C4-2B (cell line): ENCODE measurements at regions not wholly inside any gene's neighbourhood (a gene's known extent, or its start where the extent isn't known, plus 50 kb on each side); places are given as distances from the start of the nearest gene placed in this dataset.

ENCODE experiments used
- H3K27ac ChIP-seq: fragments of 450-650 bp; 2 replicates; pipeline ENCODE4 v1.5.1; 2017
- CTCF ChIP-seq: fragments of 450-650 bp; conservative IDR thresholded peaks from 2 replicates; pipeline ENCODE4 v1.5.1; 2017; ENCODE audit warnings: mild to moderate bottlenecking
- ZFX ChIP-seq: fragments of 450-650 bp; IDR thresholded peaks from 2 replicates; pipeline ENCODE4 v1.6.1; 2017

- TF ChIP-seq CTCF (no peak), ZFX (no peak)
- H3K27ac ChIP-seq = no peak overlapping the region
Measured at GRCh38 chr14:80354860-80355581, 143.7 kb upstream of the DIO2 start.

- TF ChIP-seq ZFX (no peak), CTCF (no peak)
- no peak overlapping the region for H3K27ac ChIP-seq
Measured at GRCh38 chr14:80352471-80352870, 141.2 kb upstream of the DIO2 start.

DNA sequence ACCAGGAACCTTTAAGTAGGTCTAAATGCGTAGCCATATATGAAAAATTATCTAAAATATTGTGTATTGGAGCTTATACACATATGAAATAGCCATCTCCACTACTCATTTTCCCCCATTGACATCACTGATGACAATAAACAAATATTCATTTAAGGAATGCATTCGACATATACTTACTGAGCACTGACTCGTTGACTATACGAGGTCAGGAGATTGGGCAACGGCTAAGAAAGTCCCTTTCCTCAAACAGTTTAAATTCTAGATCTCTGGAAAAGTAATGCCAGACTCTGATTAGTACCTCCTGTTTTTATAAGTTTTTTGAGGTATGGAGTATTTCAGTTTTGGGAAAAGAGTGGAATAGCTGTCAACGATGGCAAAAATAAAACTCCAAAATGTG, 139.4 kb upstream of the DIO2 start:
- TF ChIP-seq CTCF (no peak), ZFX (no peak)

GRCh38 chr14:80346395-80346794, 135.1 kb upstream of the DIO2 start:
- no peak for TF ChIP-seq CTCF
- no peak for TF ChIP-seq ZFX

More for the DNA sequence above, 139.4 kb upstream of the DIO2 start:
- H3K27ac ChIP-seq = no peak overlapping the region

GRCh38 chr14:80344208-80344607, 132.9 kb upstream of the DIO2 start:
- TF ChIP-seq ZFX = no peak
- no peak for TF ChIP-seq CTCF
- no peak overlapping the region for H3K27ac ChIP-seq

More at GRCh38 chr14:80346395-80346794, 135.1 kb upstream of the DIO2 start:
- H3K27ac ChIP-seq = no peak overlapping the region

DNA sequence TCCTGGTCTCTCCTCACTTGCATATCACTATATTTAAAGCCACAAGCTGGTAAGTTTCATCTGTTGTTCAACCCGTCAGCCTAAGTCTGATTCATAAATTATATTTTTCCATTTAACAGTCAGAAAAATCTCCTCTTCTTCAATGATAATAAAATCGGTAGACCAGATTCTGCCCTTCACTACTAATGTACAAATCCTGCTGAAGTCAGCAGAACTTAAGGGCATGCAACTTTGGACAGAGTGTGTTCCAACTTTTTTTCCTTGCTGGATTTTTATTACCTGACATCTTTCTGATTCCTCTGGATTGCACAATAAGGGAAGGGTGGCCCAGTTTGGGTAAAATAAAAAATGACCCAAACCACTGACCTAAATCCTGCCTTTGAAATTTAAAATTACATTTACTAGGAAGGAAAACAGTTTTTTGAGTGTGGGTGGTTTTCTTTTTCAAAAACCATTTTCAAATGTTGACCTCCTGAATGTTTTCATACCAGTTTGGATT, 125.4 kb upstream of the DIO2 start:
- no peak overlapping the region for H3K27ac ChIP-seq
- TF ChIP-seq CTCF (no peak), ZFX (no peak)

GRCh38 chr14:80325688-80326087, 114.4 kb upstream of the DIO2 start:
- no peak overlapping the region for H3K27ac ChIP-seq
- no peak for TF ChIP-seq ZFX
- TF ChIP-seq CTCF = no peak
